ENCODE measurements at regions not wholly inside any gene's neighbourhood (a gene's known extent, or its start where the extent isn't known, plus 50 kb on each side); places are given as distances from the start of the nearest gene placed in this dataset.
"Not testable (repeated sequence)": the region's sequence is repeated elsewhere in the genome, so short reads cannot be mapped to it uniquely, and the experiment has no call there.

- Mint-ChIP-seq H3K27ac (ENCODE audit: unreplicated experiment) (no peak overlapping the region), H3K9me3 (ENCODE audit: low read depth) (peaks cover 17% of the 10 kb centered on the region)
These were observed 105.1 kb downstream of the SOX1 start for GRCh38 chr13:112172017-112172416.

DNA sequence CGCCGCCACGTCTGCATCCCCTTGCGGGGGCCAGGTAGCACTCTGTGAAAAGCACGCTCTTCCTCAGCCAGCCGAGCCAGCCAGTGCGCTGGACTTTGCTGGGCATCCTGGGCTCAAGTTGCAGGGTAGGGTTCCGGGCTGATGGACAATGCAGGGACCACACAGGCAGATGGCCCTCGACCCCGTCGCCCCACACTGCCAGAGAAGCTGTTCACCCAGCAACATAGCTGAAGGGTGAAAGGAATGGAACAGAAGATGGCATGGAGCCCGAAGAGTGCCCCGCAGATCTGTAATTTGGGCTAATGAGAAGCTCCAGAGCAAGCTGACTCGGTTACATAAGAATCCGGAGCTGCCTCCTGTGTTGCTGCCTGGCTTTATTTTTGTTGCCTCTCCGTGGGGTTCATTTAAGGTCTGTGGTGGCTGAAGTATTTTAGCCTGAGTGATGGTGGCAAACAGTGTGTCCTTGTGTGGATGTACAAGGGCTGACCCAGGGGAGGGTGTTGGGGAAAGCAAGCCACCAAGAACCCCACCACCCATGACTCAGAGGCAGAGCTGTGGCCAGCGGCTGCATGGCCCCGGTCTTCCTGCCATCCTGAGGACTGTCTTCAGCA lies 105.8 kb downstream of the SOX1 start:
- Mint-ChIP-seq H3K27me3 (ENCODE audit: low read depth) (no peaks in the 10 kb centered on the region), H3K36me3 (ENCODE audit: low read depth) (no peaks in the 10 kb centered on the region), H3K27ac (ENCODE audit: unreplicated experiment) (no peak overlapping the region), H3K9me3 (ENCODE audit: low read depth) (peaks cover 17% of the 10 kb centered on the region), H3K4me3 (ENCODE audit: unreplicated experiment) (no peak overlapping the region), H3K4me1 (ENCODE audit: low read depth) (no peaks in the 10 kb centered on the region)
- no peak for DNase-seq (ENCODE audit: low spot score)
- TF ChIP-seq CTCF (IDR thresholded peaks at IDR 0.05) = no peak

More at GRCh38 chr13:112172017-112172416, 105.1 kb downstream of the SOX1 start:
- H3K36me3 Mint-ChIP-seq (ENCODE audit: low read depth) = no peaks in the 10 kb centered on the region
- peaks cover 3% of the 10 kb centered on the region for H3K27me3 Mint-ChIP-seq (ENCODE audit: low read depth)
- H3K4me1 Mint-ChIP-seq (ENCODE audit: low read depth) = no peaks in the 10 kb centered on the region
- H3K4me3 Mint-ChIP-seq (ENCODE audit: unreplicated experiment) = no peak overlapping the region
- no peak for DNase-seq (ENCODE audit: low spot score)
- no peak for TF ChIP-seq CTCF (IDR thresholded peaks at IDR 0.05)

DNA sequence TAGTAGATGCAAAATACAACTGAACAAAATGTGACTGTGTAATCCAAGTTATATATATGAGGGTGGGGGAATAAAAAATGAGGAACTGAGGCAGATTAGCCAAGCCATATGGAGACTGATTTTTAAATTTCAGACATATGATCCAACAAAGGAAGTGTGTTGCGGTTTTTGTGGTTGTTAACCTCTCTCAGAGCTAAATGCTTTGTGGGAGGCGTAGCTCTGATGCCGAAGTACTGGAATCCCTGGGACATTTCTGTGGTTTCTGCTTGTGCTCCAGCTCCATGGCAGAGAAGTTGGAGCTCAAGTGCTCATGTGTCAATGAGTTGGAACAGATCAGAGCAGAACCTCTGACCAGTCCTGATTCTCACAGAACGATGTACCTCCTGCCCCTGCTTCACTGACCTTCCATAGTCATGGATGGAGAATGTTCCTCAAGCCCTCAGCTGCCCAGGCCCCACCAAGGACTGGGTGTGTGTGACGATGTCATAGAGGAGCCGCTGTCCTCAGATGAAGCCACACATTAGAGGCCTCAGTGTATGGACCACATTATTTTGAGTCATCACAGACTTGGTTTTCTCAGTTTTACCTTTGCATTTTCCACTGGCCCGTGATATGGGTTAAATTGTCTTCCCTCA lies 107.6 kb downstream of the SOX1 start:
- DNase-seq (ENCODE audit: low spot score) = no peak

GRCh38 chr13:112175162-112176075 lies 108.5 kb downstream of the SOX1 start:
- Mint-ChIP-seq H3K27me3 (ENCODE audit: low read depth) (peaks cover 2% of the 10 kb centered on the region), H3K4me3 (ENCODE audit: unreplicated experiment) (no peak overlapping the region), H3K36me3 (ENCODE audit: low read depth) (no peaks in the 10 kb centered on the region), H3K27ac (ENCODE audit: unreplicated experiment) (no peak overlapping the region), H3K9me3 (ENCODE audit: low read depth) (peaks cover 17% of the 10 kb centered on the region), H3K4me1 (ENCODE audit: low read depth) (no peaks in the 10 kb centered on the region)
- DNase-seq (ENCODE audit: low spot score) = no peak
- TF ChIP-seq CTCF (IDR thresholded peaks at IDR 0.05) = no peak

More for the DNA sequence above, 107.6 kb downstream of the SOX1 start:
- no peaks in the 10 kb centered on the region for H3K4me1 Mint-ChIP-seq (ENCODE audit: low read depth)
- H3K9me3 Mint-ChIP-seq (ENCODE audit: low read depth) = peaks cover 17% of the 10 kb centered on the region
- H3K27ac Mint-ChIP-seq (ENCODE audit: unreplicated experiment) = no peak overlapping the region
- no peaks in the 10 kb centered on the region for H3K27me3 Mint-ChIP-seq (ENCODE audit: low read depth)
- no peak overlapping the region for H3K4me3 Mint-ChIP-seq (ENCODE audit: unreplicated experiment)
- H3K36me3 Mint-ChIP-seq (ENCODE audit: low read depth) = no peaks in the 10 kb centered on the region
- no peak for TF ChIP-seq CTCF (IDR thresholded peaks at IDR 0.05)

DNA sequence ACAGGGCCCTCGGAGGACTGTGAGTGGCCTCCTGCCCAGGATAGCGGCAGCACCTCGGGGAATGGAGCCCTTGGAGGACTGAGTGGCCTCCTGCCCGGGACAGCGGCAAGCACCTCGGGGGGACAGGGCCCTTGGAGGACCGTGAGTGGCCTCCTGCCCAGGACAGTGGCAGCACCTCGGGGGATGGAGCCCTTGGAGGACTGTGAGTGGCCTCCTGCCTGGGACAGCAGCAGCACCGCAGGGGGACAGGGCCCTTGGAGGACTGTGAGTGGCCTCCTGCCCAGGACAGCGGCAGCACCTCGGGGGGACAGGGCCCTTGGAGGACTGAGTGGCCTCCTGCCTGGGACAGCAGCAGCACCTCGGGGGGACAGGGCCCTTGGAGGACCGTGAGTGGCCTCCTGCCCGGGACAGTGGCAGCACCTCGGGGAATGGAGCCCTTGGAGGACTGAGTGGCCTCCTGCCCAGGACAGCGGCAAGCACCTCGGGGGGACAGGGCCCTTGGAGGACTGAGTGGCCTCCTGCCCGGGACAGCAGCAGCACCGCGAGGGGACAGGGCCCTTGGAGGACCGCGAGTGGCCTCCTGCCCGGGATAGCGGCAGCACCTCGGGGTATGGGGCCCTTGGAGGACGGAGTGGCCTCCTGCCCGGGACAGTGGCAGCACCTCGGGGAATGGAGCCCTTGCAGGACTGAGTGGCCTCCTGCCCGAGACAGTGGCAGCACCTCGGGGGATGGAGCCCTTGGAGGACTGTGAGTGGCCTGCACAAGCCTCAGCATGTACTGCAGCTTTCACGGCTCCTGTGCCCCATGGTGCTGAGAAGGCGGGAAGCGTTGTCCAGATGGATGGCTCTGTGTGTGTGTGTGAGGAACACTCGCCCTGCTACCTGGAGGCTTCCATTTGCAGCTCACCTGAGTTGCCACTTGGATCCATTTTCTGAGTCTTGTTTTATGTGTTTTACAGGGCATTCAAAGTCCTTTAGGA lies 109.5 kb downstream of the SOX1 start:
- not testable (repeated sequence) for H3K4me3 Mint-ChIP-seq (ENCODE audit: unreplicated experiment); H3K36me3 Mint-ChIP-seq (ENCODE audit: low read depth); H3K27ac Mint-ChIP-seq (ENCODE audit: unreplicated experiment); H3K27me3 Mint-ChIP-seq (ENCODE audit: low read depth); H3K4me1 Mint-ChIP-seq (ENCODE audit: low read depth); DNase-seq (ENCODE audit: low spot score)
- H3K9me3 Mint-ChIP-seq (ENCODE audit: low read depth) = peaks cover 17% of the 10 kb centered on the region

Data from chondrocyte (in vitro differentiated cells).